Left lung (tissue), 4 donors: ENCODE measurements at regions not wholly inside any gene's neighbourhood (a gene's known extent, or its start where the extent isn't known, plus 50 kb on each side); places are given as distances from the start of the nearest gene placed in this dataset.

Experiments used
- ATAC-seq: fragments of 200-7000 bp; cut with Tn5 transposase; one replicate; pipeline ENCODE4 v1.9.1; 2020; ENCODE audit warnings: moderate library complexity
- DNase-seq, 4 donors: peaks; one replicate each; pipeline ENCODE4 v3.0.0-alpha.2; 2013 to 2020
- H3K27ac ChIP-seq, 2 donors: fragments of 200-600 bp; sonication (generic) in 1 of 2; one replicate each; pipeline versions ENCODE4 v1.5.0 to v1.8.0; 2020 to 2021
- H3K27me3 ChIP-seq, 2 donors: fragments of 200-600 bp; sonication (generic) in 1 of 2; one replicate each; pipeline versions ENCODE4 v1.5.0 to v1.8.0; 2020 to 2021
- H3K36me3 ChIP-seq, 2 donors: fragments of 200-600 bp; sonication (generic) in 1 of 2; one replicate each; pipeline versions ENCODE4 v1.5.0 to v1.8.0; 2020 to 2021
- H3K4me1 ChIP-seq, 2 donors: fragments of 200-600 bp; one replicate each; pipeline ENCODE4 v1.8.0; 2021
- H3K4me3 ChIP-seq, 2 donors: fragments of 200-600 bp; sonication (generic) in 1 of 2; one replicate each; pipeline versions ENCODE4 v1.5.0 to v1.8.0; 2020 to 2021; ENCODE audit warnings: mild to moderate bottlenecking in 1 of 2
- H3K9me3 ChIP-seq, 2 donors: fragments of 200-600 bp; sonication (generic) in 1 of 2; one replicate each; pipeline versions ENCODE4 v1.5.0 to v1.8.0; 2020 to 2021
- intact Hi-C, 2 donors: fragments of 100-400 bp; cut with DNase I; formaldehyde crosslinking; loops; one replicate each; pipeline versions ENCODE4 v1.11.2 to v1.14.2; 2022
- TF ChIP-seq, protein P1 (sequence below), 2 donors: fragments of 200-600 bp; sonication (generic) in 1 of 2; IDR thresholded peaks; one replicate each; pipeline versions ENCODE4 v1.5.0 to v1.8.0; 2021; ENCODE audit warnings: antibody characterized with exemption in 2 of 2
- donor health status: DM: no; HTN: yes; CAD: no.
- donor health status: DM: no; HTN: no; CAD: no.

DNA sequence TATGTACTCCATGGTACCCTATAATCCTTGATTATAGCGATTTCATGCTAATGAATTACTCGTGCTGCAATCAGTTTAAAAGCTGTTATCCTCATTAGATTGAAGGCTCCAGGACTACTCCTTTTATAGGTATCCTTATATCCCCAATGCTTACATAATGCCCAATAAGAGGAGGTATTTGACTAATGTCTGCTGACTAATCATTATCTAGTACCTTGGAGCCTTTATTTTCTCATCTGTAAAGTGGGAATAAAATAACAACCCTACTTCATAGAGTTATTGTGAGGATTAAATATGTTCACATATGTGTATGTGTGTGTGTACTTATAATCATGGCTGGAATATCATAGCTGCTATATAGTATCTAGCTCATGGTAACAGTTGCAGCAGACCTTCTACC, 1031.5 kb downstream of the CDH11 start:
- DNase-seq (no peak), ATAC-seq (no peak)
- Histone ChIP-seq H3K4me1 (no peaks in the 10 kb centered on the region), H3K4me3 (no peak overlapping the region), H3K27me3 (no peaks in the 10 kb centered on the region), H3K9me3 (no peaks in the 10 kb centered on the region), H3K36me3 (no peaks in the 10 kb centered on the region), H3K27ac (no peak overlapping the region)
- TF ChIP-seq, protein P1, sequence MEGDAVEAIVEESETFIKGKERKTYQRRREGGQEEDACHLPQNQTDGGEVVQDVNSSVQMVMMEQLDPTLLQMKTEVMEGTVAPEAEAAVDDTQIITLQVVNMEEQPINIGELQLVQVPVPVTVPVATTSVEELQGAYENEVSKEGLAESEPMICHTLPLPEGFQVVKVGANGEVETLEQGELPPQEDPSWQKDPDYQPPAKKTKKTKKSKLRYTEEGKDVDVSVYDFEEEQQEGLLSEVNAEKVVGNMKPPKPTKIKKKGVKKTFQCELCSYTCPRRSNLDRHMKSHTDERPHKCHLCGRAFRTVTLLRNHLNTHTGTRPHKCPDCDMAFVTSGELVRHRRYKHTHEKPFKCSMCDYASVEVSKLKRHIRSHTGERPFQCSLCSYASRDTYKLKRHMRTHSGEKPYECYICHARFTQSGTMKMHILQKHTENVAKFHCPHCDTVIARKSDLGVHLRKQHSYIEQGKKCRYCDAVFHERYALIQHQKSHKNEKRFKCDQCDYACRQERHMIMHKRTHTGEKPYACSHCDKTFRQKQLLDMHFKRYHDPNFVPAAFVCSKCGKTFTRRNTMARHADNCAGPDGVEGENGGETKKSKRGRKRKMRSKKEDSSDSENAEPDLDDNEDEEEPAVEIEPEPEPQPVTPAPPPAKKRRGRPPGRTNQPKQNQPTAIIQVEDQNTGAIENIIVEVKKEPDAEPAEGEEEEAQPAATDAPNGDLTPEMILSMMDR (IDR thresholded peaks at IDR 0.05), result no peak
- intact Hi-C loops, result no loop called here

DNA sequence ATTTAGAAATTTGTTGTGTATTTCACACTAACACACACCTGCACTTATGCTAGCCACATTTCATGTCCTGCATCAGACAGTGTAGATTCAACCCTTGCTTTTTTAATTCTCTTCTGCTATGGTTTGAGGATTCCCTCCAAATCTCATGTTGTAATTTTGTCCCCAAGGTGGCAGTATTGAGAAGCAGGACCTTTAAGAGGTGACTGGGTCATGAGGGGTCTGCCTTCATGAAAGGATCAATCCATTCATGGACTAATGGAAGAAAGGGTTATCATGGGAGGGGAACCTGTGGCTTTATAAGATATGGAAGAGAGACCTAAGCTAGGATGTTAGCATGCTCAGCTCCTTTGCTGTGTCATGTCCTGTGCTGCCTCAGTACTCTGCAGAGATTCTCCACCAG, 1032.2 kb downstream of the CDH11 start:
- intact Hi-C loops, result no loop called here
- TF ChIP-seq, protein P1 (IDR thresholded peaks at IDR 0.05), result peak; percentile 20 to 45
- Histone ChIP-seq H3K4me1 (no peaks in the 10 kb centered on the region), H3K9me3 (no peaks in the 10 kb centered on the region), H3K4me3 (no peak overlapping the region), H3K36me3 (no peaks in the 10 kb centered on the region), H3K27me3 (no peaks in the 10 kb centered on the region), H3K27ac (no peak overlapping the region)
- peak in 1 of 4 donors; percentile 11 for DNase-seq
- ATAC-seq, result peak; percentile 24

DNA sequence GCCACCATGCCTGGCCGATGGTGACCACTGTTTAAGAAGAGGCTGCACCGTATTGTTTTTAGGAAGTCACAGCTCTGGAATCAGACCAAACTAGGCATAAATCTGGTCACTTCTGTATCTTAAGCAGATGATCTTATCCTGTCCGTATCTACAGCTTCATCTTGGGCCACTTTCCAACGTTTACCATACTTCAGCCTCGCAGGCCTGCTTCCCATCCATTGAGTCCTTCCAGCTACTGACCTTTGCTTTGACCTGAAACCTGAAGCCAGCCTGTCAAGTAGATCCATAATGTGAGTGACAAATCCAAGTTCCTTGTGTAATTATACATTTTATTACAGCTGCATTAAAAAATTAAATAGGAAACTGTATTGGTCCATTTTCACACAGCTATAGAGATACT, 1033.0 kb downstream of the CDH11 start:
- Histone ChIP-seq H3K27me3 (no peaks in the 10 kb centered on the region), H3K4me1 (no peaks in the 10 kb centered on the region), H3K9me3 (no peaks in the 10 kb centered on the region), H3K27ac (no peak overlapping the region), H3K36me3 (no peaks in the 10 kb centered on the region), H3K4me3 (no peak overlapping the region)
- TF ChIP-seq, protein P1 (IDR thresholded peaks at IDR 0.05), result no peak
- intact Hi-C loops, result no loop called here
- DNase-seq (no peak), ATAC-seq (no peak)

DNA sequence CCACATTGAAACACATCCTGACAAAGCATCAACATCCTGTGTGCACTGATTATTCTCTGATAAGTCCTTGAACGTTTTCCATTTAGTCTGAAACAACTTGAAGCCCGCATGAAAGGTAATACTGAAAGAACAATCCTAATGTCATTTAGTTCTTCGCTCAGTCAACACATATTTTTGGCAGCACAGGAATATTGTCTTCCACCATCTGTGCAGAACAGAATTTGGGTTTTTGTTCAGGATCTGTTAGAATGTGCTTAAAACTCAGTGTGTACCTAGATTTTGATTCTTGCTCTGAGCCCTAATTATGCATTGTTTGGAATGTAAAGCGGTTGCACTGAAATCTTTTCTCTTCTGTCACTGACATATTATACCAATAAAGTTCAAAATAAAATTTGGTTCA, 1036.6 kb downstream of the CDH11 start:
- intact Hi-C loops, result no loop called here
- Histone ChIP-seq H3K4me3 (no peak overlapping the region), H3K36me3 (no peaks in the 10 kb centered on the region), H3K4me1 (no peaks in the 10 kb centered on the region), H3K9me3 (no peaks in the 10 kb centered on the region), H3K27me3 (no peaks in the 10 kb centered on the region), H3K27ac (no peak overlapping the region)
- no peak for ATAC-seq
- no peak for DNase-seq
- TF ChIP-seq, protein P1 (IDR thresholded peaks at IDR 0.05), result no peak

DNA sequence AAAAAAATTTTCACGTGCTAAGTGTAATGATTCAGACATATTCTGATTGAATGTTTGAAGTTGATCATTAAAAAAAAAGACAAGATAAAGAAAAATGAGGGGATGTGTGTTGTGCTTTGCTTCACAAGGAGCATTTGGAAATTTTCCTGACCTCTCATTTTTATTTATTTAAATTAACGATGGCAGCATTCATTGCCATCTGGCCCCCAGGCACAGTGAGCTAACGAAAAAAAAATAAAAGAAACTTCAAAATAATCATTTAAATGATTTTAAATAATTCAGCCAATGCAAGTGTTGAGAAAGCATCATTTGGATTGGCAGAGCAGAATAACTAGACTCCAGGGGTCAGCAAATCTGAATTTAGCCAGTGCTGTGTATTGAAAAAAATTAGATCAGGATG, 1037.2 kb downstream of the CDH11 start:
- DNase-seq, result no peak
- intact Hi-C loops, result no loop called here
- TF ChIP-seq, protein P1 (IDR thresholded peaks at IDR 0.05), result no peak
- Histone ChIP-seq H3K9me3 (no peaks in the 10 kb centered on the region), H3K27me3 (no peaks in the 10 kb centered on the region), H3K4me3 (no peak overlapping the region), H3K4me1 (no peaks in the 10 kb centered on the region), H3K27ac (no peak overlapping the region), H3K36me3 (no peaks in the 10 kb centered on the region)
- ATAC-seq, result no peak
